ENCODE measurements at regions not wholly inside any gene's neighbourhood (a gene's known extent, or its start where the extent isn't known, plus 50 kb on each side); places are given as distances from the start of the nearest gene placed in this dataset.

- H3K23ac ChIP-seq (ENCODE audit: low read depth, low read length): no peak overlapping the region
- no peak overlapping the region for H2AFZ ChIP-seq (replicated peaks; ENCODE audit: low read length, poor library complexity)
- CTCF ChIA-PET: no interaction called here
Measured at GRCh38 chr2:16319551-16320121, 346.0 kb downstream of the CYRIA start.

More at GRCh38 chr2:16319551-16320121, 346.0 kb downstream of the CYRIA start:
- H4K5ac ChIP-seq (ENCODE audit: low read depth, low read length): no peak overlapping the region
- H4K20me1 ChIP-seq (ENCODE audit: insufficient read depth, low read length): no peaks in the 10 kb centered on the region
- peaks cover 62% of the 10 kb centered on the region for H3K9me3 ChIP-seq (ENCODE audit: control insufficient read depth, insufficient read depth, low read length)
- no peaks in the 10 kb centered on the region for H3K79me1 ChIP-seq (ENCODE audit: low read depth in 1 of 2, low read length in 2 of 2)
- TF ChIP-seq RAD21 (IDR thresholded peaks at IDR 0.05; ENCODE audit: low read length): no peak
- no peak for TF ChIP-seq SMC3 (IDR thresholded peaks at IDR 0.05; ENCODE audit: low read depth, low read length)
- no peak for TF ChIP-seq CTCF (conservative IDR thresholded peaks at IDR 0.05; ENCODE audit: low read depth, low read length)
- TF ChIP-seq MAZ (IDR thresholded peaks at IDR 0.05; ENCODE audit: borderline replicate concordance, low read depth, low read length): no peak
- TF ChIP-seq MAFK (IDR thresholded peaks at IDR 0.05; ENCODE audit: low read depth, low read length): no peak
- dilution Hi-C loops (cut with HindIII; ENCODE audit: low sequenced_read_pairs, unreplicated experiment): no loop called here
- no peak overlapping the region for H3K4ac ChIP-seq (ENCODE audit: low read depth, low read length)
- in situ Hi-C loops (cut with MboI; ENCODE audit: low sequenced_read_pairs): no loop called here
- WGBS, 2 experiments (ENCODE audit: extremely low coverage in 2 of 2, insufficient read length in 1 of 2): 27% methylated on average over 3 of the region's 12 CpGs; no CpG with 5 or more reads in 1 of the 2 experiments
- intact Hi-C loops (cut with micrococcal nuclease): no loop called here
- H3K27ac ChIP-seq (ENCODE audit: insufficient read depth, low read length): no peak overlapping the region
- POLR2A ChIA-PET (ENCODE audit: unreplicated experiment): no interaction called here
- H3K4me2 ChIP-seq (ENCODE audit: low read depth, low read length): no peak overlapping the region
- ATAC-seq (ENCODE audit: low read depth): no peak
- H3K56ac ChIP-seq (ENCODE audit: extremely low read depth, insufficient read depth, low read length): no peak overlapping the region
- no TSS peak for BruUV-seq (replicated peaks)
- H3K9me1 ChIP-seq (ENCODE audit: insufficient read depth, low read length): no peaks in the 10 kb centered on the region
- H2BK120ac ChIP-seq (ENCODE audit: low read depth, low read length): no peak overlapping the region
- H3K4me3 ChIP-seq (ENCODE audit: insufficient read depth, low read depth, low read length): no peak overlapping the region
- no peak overlapping the region for H4K8ac ChIP-seq (ENCODE audit: low read depth in 2 of 2, low read length in 2 of 2)
- no peak overlapping the region for H2BK5ac ChIP-seq (ENCODE audit: low read depth, low read length, poor library complexity, severe bottlenecking)
- H3K9ac ChIP-seq (ENCODE audit: low read depth, low read length): no peak overlapping the region
- H3K36me3 ChIP-seq (ENCODE audit: control insufficient read depth, insufficient read depth, low read length): no peaks in the 10 kb centered on the region
- H2AK9ac ChIP-seq (replicated peaks; ENCODE audit: low read depth, low read length, poor library complexity): no peak overlapping the region
- H2BK20ac ChIP-seq (ENCODE audit: low read depth, low read length): no peak overlapping the region
- H4K91ac ChIP-seq (ENCODE audit: insufficient read depth, low read depth, low read length): no peak overlapping the region
- DNase-seq: no peak
- H2AK5ac ChIP-seq (ENCODE audit: low read depth, low read length): no peak overlapping the region
- H3K14ac ChIP-seq (replicated peaks; ENCODE audit: low read depth, low read length): no peak overlapping the region
- H3K27me3 ChIP-seq (ENCODE audit: control insufficient read depth, insufficient read depth, low read length): no peaks in the 10 kb centered on the region
- H3K18ac ChIP-seq (ENCODE audit: low read depth, low read length): no peak overlapping the region
- H3K4me1 ChIP-seq (ENCODE audit: control insufficient read depth, insufficient read depth, low read length): no peaks in the 10 kb centered on the region
- no peak overlapping the region for H2BK15ac ChIP-seq (ENCODE audit: low read depth, low read length)

All from IMR-90 (cell line).